Type B pancreatic cell (in vitro differentiated cells): ENCODE measurements at regions not wholly inside any gene's neighbourhood (a gene's known extent, or its start where the extent isn't known, plus 50 kb on each side); places are given as distances from the start of the nearest gene placed in this dataset.
"Not testable (repeated sequence)": the region's sequence is repeated elsewhere in the genome, so short reads cannot be mapped to it uniquely, and the experiment has no call there.

Experiments used
- DNase-seq: peaks from one replicate; pipeline ENCODE4 v3.0.0; 2021; ENCODE audit warnings: mixed read lengths; ENCODE audit not compliant: unreplicated experiment; ENCODE audit errors: extremely low spot score
- H3K27ac Mint-ChIP-seq: 2 replicates; pipeline ENCODE4 v1.8.0; 2021; ENCODE audit warnings: mild to moderate bottlenecking, mixed read lengths
- H3K27me3 Mint-ChIP-seq: 2 replicates; pipeline ENCODE4 v1.8.0; 2021; ENCODE audit warnings: mixed read lengths
- H3K36me3 Mint-ChIP-seq: 2 replicates; pipeline ENCODE4 v1.8.0; 2021; ENCODE audit warnings: mixed read lengths
- H3K4me1 Mint-ChIP-seq: one replicate; pipeline ENCODE4 v1.8.0; 2021; ENCODE audit warnings: mixed read lengths; ENCODE audit not compliant: unreplicated experiment
- H3K4me3 Mint-ChIP-seq: 2 replicates; pipeline ENCODE4 v1.8.0; 2021; ENCODE audit warnings: mild to moderate bottlenecking, mixed read lengths
- H3K9me3 Mint-ChIP-seq: 2 replicates; pipeline ENCODE4 v1.8.0; 2021; ENCODE audit warnings: mixed read lengths
- CTCF ChIP-seq: fragments of 200-600 bp; sonication (generic); conservative IDR thresholded peaks from 2 replicates; pipeline ENCODE4 v1.5.0; 2021; ENCODE audit warnings: antibody characterized with exemption, mild to moderate bottlenecking

GRCh38 chr6:121730616-121731015 lies 295.2 kb downstream of the GJA1 start:
- H3K9me3 Mint-ChIP-seq: no peaks in the 10 kb centered on the region

DNA sequence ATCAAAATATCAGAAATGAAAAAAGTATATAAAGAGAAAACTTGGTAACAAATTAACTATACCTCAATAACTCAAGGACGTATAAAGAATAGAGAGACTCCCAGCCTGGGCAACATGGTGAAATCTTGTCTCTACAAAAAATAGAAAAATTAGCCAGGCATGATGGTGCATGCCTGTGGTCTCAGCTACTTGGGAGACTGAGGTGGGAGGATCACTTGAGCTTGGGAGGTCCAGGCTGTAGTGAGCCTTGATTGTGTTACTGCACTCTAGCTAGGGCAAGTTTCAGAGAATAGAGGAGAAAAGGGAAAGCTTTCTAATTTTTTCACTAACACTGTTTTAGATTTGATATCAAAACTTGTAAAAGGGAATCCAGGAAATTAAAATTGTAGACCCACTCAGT lies 295.9 kb downstream of the GJA1 start:
- no peak overlapping the region for H3K4me3 Mint-ChIP-seq
- TF ChIP-seq CTCF: no peak
- peaks cover 4% of the 10 kb centered on the region for H3K36me3 Mint-ChIP-seq
- H3K27me3 Mint-ChIP-seq: no peaks in the 10 kb centered on the region
- H3K9me3 Mint-ChIP-seq: no peaks in the 10 kb centered on the region
- DNase-seq: no peak
- no peak overlapping the region for H3K27ac Mint-ChIP-seq
- no peaks in the 10 kb centered on the region for H3K4me1 Mint-ChIP-seq

More at GRCh38 chr6:121730616-121731015, 295.2 kb downstream of the GJA1 start:
- Mint-ChIP-seq H3K27ac (no peak overlapping the region), H3K4me3 (no peak overlapping the region), H3K4me1 (no peaks in the 10 kb centered on the region), H3K36me3 (peaks cover 4% of the 10 kb centered on the region), H3K27me3 (no peaks in the 10 kb centered on the region)
- no peak for DNase-seq
- TF ChIP-seq CTCF: no peak

GRCh38 chr6:121732641-121733040 lies 297.2 kb downstream of the GJA1 start:
- no peak for DNase-seq
- no peak for TF ChIP-seq CTCF
- H3K27ac Mint-ChIP-seq: no peak overlapping the region
- peaks cover 4% of the 10 kb centered on the region for H3K36me3 Mint-ChIP-seq
- H3K4me3 Mint-ChIP-seq: no peak overlapping the region
- no peaks in the 10 kb centered on the region for H3K4me1 Mint-ChIP-seq
- H3K27me3 Mint-ChIP-seq: no peaks in the 10 kb centered on the region
- H3K9me3 Mint-ChIP-seq: no peaks in the 10 kb centered on the region

GRCh38 chr6:121733234-121733633 lies 297.8 kb downstream of the GJA1 start:
- no peak for TF ChIP-seq CTCF
- no peaks in the 10 kb centered on the region for H3K27me3 Mint-ChIP-seq
- no peak overlapping the region for H3K4me3 Mint-ChIP-seq
- H3K9me3 Mint-ChIP-seq: no peaks in the 10 kb centered on the region
- no peaks in the 10 kb centered on the region for H3K4me1 Mint-ChIP-seq
- peaks cover 4% of the 10 kb centered on the region for H3K36me3 Mint-ChIP-seq
- DNase-seq: no peak
- no peak overlapping the region for H3K27ac Mint-ChIP-seq

DNA sequence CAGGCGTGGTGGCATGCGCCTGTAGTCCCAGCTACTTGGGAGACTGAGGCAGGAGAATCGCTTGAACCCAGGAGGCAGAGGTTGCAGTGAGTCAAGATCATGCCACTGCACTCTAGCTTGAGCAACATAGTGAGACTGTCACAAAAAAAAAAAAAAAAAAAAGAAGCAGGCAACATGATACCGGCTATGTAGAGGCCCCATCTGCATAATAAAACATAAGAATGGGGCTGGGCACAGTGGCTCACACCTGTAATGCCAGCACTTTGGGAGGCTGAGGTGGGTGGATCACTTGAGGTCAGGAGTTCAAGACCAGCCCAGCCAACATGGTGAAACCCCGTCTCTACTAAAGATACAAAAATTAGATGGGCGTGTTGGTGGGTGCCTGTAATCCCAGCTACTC lies 304.7 kb downstream of the GJA1 start:
- H3K27me3 Mint-ChIP-seq, H3K4me1 Mint-ChIP-seq, DNase-seq, H3K36me3 Mint-ChIP-seq, H3K27ac Mint-ChIP-seq, H3K9me3 Mint-ChIP-seq, H3K4me3 Mint-ChIP-seq: not testable (repeated sequence)

GRCh38 chr6:121743691-121744090 lies 308.2 kb downstream of the GJA1 start:
- no peak overlapping the region for H3K4me3 Mint-ChIP-seq
- H3K4me1 Mint-ChIP-seq: peaks cover 6% of the 10 kb centered on the region
- no peaks in the 10 kb centered on the region for H3K36me3 Mint-ChIP-seq
- H3K9me3 Mint-ChIP-seq: no peaks in the 10 kb centered on the region
- no peak for TF ChIP-seq CTCF
- H3K27me3 Mint-ChIP-seq: no peaks in the 10 kb centered on the region
- no peak for DNase-seq
- no peak overlapping the region for H3K27ac Mint-ChIP-seq
